Body of pancreas (tissue), 4 donors: ENCODE measurements at regions not wholly inside any gene's neighbourhood (a gene's known extent, or its start where the extent isn't known, plus 50 kb on each side); places are given as distances from the start of the nearest gene placed in this dataset.

Experiments used
- ATAC-seq: fragments of 150-250 bp; one replicate; pipeline ENCODE4 v1.9.1; 2016
- DNase-seq, 4 donors: peaks; one replicate each; pipeline ENCODE4 v3.0.0-alpha.2; 2019
- H3K27ac ChIP-seq, 4 donors: fragments of 200-600 bp; sonication (generic); 1 replicate in 3 of 4; 2 replicates in 1 of 4; pipeline versions ENCODE4 v1.5.1 to v1.6.1; 2016 to 2019; ENCODE audit warnings: mild to moderate bottlenecking in 1 of 4, mixed read lengths in 1 of 4, moderate library complexity in 1 of 4
- H3K27me3 ChIP-seq, 2 donors: fragments of 200-600 bp; sonication (generic); one replicate each; pipeline ENCODE4 v1.6.0; 2016; ENCODE audit warnings: mild to moderate bottlenecking in 1 of 2
- H3K36me3 ChIP-seq, 2 donors: fragments of 200-600 bp; sonication (generic); replicated peaks in 1 of 2; 2 replicates each; pipeline ENCODE4 v1.5.1; 2016; ENCODE audit warnings: low read depth in 2 of 2; ENCODE audit not compliant: insufficient read depth in 1 of 2
- H3K4me1 ChIP-seq: fragments of 200-600 bp; sonication (generic); one replicate; pipeline ENCODE4 v1.6.0; 2016
- H3K4me3 ChIP-seq, 2 donors: fragments of 200-600 bp; sonication (generic); 1 replicate in 1 of 2; 2 replicates in 1 of 2; pipeline ENCODE4 v1.5.1; 2016 to 2019
- H3K9me3 ChIP-seq, 3 donors: fragments of 200-600 bp; sonication (generic); 1 replicate in 2 of 3; 2 replicates in 1 of 3; pipeline ENCODE4 v1.5.1; 2016
- POLR2A ChIP-seq, 3 donors: fragments of 450-650 bp; IDR thresholded peaks; one replicate each; pipeline ENCODE4 v1.6.1; 2016; ENCODE audit warnings: antibody characterized with exemption in 3 of 3, mild to moderate bottlenecking in 2 of 3
- WGBS, 2 donors: methylation state at CpG; one replicate each; pipeline ENCODE4 v1.1.5; 2017; 5-methylcytosine and 5-hydroxymethylcytosine counted together
- intact Hi-C: fragments of 100-400 bp; cut with DNase I; formaldehyde crosslinking; loops from one replicate; pipeline ENCODE4 v1.15.1; 2023
- TF ChIP-seq, protein P1 (sequence below), 7 experiments: fragments of 450-650 bp in 4 of 7; fragments of 200-600 bp in 3 of 7; sonication (generic) in 3 of 7; IDR thresholded peaks; one replicate each; pipeline ENCODE4 v1.5.1; 2016 to 2019; ENCODE audit warnings: antibody characterized with exemption in 7 of 7

- Histone ChIP-seq H3K4me3 (no peak overlapping the region), H3K27me3 (no peaks in the 10 kb centered on the region), H3K4me1 (no peaks in the 10 kb centered on the region), H3K36me3 (no peaks in the 10 kb centered on the region), H3K9me3 (no peaks in the 10 kb centered on the region), H3K27ac (no peak overlapping the region)
- no peak for ATAC-seq
- WGBS, 2 donors, result 57 to 66% methylated on average over 5 of the region's 5 CpGs
- DNase-seq, result no peak
- intact Hi-C loops, result no loop called here
- TF ChIP-seq, protein P1, sequence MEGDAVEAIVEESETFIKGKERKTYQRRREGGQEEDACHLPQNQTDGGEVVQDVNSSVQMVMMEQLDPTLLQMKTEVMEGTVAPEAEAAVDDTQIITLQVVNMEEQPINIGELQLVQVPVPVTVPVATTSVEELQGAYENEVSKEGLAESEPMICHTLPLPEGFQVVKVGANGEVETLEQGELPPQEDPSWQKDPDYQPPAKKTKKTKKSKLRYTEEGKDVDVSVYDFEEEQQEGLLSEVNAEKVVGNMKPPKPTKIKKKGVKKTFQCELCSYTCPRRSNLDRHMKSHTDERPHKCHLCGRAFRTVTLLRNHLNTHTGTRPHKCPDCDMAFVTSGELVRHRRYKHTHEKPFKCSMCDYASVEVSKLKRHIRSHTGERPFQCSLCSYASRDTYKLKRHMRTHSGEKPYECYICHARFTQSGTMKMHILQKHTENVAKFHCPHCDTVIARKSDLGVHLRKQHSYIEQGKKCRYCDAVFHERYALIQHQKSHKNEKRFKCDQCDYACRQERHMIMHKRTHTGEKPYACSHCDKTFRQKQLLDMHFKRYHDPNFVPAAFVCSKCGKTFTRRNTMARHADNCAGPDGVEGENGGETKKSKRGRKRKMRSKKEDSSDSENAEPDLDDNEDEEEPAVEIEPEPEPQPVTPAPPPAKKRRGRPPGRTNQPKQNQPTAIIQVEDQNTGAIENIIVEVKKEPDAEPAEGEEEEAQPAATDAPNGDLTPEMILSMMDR (IDR thresholded peaks at IDR 0.05), result no peak
- TF ChIP-seq POLR2A (IDR thresholded peaks at IDR 0.05), result no peak
Observed at GRCh38 chr17:54307351-54307750, 484.6 kb downstream of the KIF2B start.

DNA sequence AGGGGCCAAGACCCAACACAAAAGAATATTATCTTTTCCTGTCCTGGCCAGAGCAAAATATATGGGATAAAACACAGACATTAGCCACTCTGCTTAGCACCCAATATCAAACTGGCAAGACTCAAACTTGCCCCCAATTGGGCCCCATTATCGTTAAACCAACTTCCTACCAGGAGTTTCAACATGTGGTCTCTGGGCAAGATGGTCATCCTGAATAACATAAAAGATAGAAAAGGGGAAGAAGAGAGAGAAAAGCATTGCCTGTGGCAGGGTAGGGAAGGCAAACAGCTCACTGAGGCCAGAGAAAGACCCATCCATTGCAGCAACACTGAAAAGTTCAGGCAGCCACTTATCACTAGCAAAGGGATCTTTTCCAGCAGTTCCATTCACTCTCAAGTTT lies 502.1 kb downstream of the KIF2B start:
- no peaks in the 10 kb centered on the region for H3K36me3 ChIP-seq
- WGBS, 2 donors, result 47 to 55% methylated on average over 1 of the region's 1 CpG
- no peak for ATAC-seq
- H3K4me3 ChIP-seq, result no peak overlapping the region
- TF ChIP-seq POLR2A (IDR thresholded peaks at IDR 0.05), result no peak
- TF ChIP-seq, protein P1 (IDR thresholded peaks at IDR 0.05), result no peak
- intact Hi-C loops, result no loop called here
- H3K9me3 ChIP-seq, result no peaks in the 10 kb centered on the region
- H3K4me1 ChIP-seq, result no peaks in the 10 kb centered on the region
- H3K27ac ChIP-seq, result no peak overlapping the region
- H3K27me3 ChIP-seq, result no peaks in the 10 kb centered on the region
- no peak for DNase-seq

DNA sequence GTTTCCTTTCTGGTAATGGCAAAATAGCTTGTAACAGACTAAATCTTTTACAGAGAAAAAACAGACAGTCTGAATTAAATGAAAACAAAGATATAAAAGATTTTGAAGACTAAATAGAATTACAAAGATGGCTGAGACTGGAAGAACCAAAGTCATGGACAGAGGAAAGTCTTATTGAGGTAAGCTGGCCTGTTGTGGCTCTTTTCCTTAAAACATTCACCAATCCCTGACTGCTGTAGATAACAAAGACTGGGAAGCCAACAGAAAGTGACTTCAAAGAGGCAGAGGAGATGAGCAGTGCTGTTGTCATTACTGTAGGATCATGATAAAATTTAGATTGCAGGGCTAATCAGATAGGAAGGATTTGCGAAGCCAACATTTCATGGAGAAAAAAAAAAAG lies 517.0 kb downstream of the KIF2B start:
- intact Hi-C loops, result no loop called here
- H3K27me3 ChIP-seq, result no peaks in the 10 kb centered on the region
- H3K4me1 ChIP-seq, result no peaks in the 10 kb centered on the region
- 60 to 61% methylated on average over 1 of the region's 1 CpG for WGBS, 2 donors
- H3K9me3 ChIP-seq, result no peaks in the 10 kb centered on the region
- TF ChIP-seq, protein P1 (IDR thresholded peaks at IDR 0.05), result no peak
- TF ChIP-seq POLR2A (IDR thresholded peaks at IDR 0.05), result no peak
- no peak overlapping the region for H3K27ac ChIP-seq
- H3K36me3 ChIP-seq, result no peaks in the 10 kb centered on the region
- no peak for ATAC-seq
- no peak overlapping the region for H3K4me3 ChIP-seq
- no peak for DNase-seq

- Histone ChIP-seq H3K27ac (no peak overlapping the region), H3K4me1 (no peaks in the 10 kb centered on the region), H3K9me3 (no peaks in the 10 kb centered on the region), H3K4me3 (no peak overlapping the region), H3K27me3 (no peaks in the 10 kb centered on the region), H3K36me3 (no peaks in the 10 kb centered on the region)
- DNase-seq (no peak), ATAC-seq (no peak)
- TF ChIP-seq, protein P1 (IDR thresholded peaks at IDR 0.05), result no peak
- TF ChIP-seq POLR2A (IDR thresholded peaks at IDR 0.05), result no peak
- WGBS, 2 donors, result 74 to 75% methylated on average over 1 of the region's 1 CpG
- intact Hi-C loops, result no loop called here
Observed at GRCh38 chr17:54347495-54347894, 524.8 kb downstream of the KIF2B start.

GRCh38 chr17:54348234-54348633 lies 525.5 kb downstream of the KIF2B start:
- H3K4me1 ChIP-seq, result no peaks in the 10 kb centered on the region
- ATAC-seq (no peak), DNase-seq (no peak)
- no peaks in the 10 kb centered on the region for H3K36me3 ChIP-seq
- no peak overlapping the region for H3K27ac ChIP-seq
- H3K4me3 ChIP-seq, result no peak overlapping the region
- H3K9me3 ChIP-seq, result no peaks in the 10 kb centered on the region
- intact Hi-C loops, result no loop called here
- TF ChIP-seq POLR2A (IDR thresholded peaks at IDR 0.05), result no peak
- TF ChIP-seq, protein P1 (IDR thresholded peaks at IDR 0.05), result no peak
- no peaks in the 10 kb centered on the region for H3K27me3 ChIP-seq
